PC-3 (cell line): ENCODE measurements at regions not wholly inside any gene's neighbourhood (a gene's known extent, or its start where the extent isn't known, plus 50 kb on each side); places are given as distances from the start of the nearest gene placed in this dataset.

Source experiments
- ATAC-seq: fragments of 200-7000 bp; cut with Tn5 transposase; 2 replicates; pipeline ENCODE4 v1.9.1; 2020; ENCODE audit warnings: mild to moderate bottlenecking, moderate library complexity
- BruUV-seq: library from RNA; stranded (reverse); fragments of 400-500 nt; replicated peaks from 2 replicates; lab custom pipeline; 2021; lab: Mats Ljungman, UMichigan
- CTCF ChIA-PET: fragments of 300-600 bp; sonication (Branson Sonifier 250); formaldehyde crosslinking; loops from one replicate; lab custom pipeline; 2022; ENCODE audit warnings: antibody characterized with exemption; lab: Charles Lee
- POLR2A ChIA-PET: fragments of 300-600 bp; sonication (Branson Sonifier 250); formaldehyde crosslinking; loops from one replicate; lab custom pipeline; 2022; ENCODE audit warnings: antibody characterized with exemption; ENCODE audit not compliant: unreplicated experiment; lab: Charles Lee
- DNase-seq: peaks from one replicate; pipeline ENCODE4 v3.0.0-alpha.2; 2015
- H2AFZ ChIP-seq: fragments of 300-600 bp; sonication (generic); 2 replicates; pipeline ENCODE4 v1.6.0; 2016; ENCODE audit warnings: antibody characterized with exemption, low read length
- H3F3A ChIP-seq: fragments of 300-600 bp; sonication (generic); one replicate; pipeline ENCODE4 v1.6.0; 2017; ENCODE audit warnings: antibody characterized with exemption, low read length, control low read depth, mild to moderate bottlenecking; ENCODE audit not compliant: unreplicated experiment
- H3K27ac ChIP-seq: fragments of 300-600 bp; sonication (generic); 2 replicates; pipeline ENCODE4 v1.5.1; 2016; ENCODE audit warnings: mild to moderate bottlenecking, low read length
- H3K27me3 ChIP-seq: fragments of 300-600 bp; sonication (generic); 2 replicates; pipeline ENCODE4 v1.6.1; 2016; ENCODE audit warnings: low read length, mixed read lengths
- H3K36me3 ChIP-seq: fragments of 300-600 bp; sonication (generic); 2 replicates; pipeline ENCODE4 v1.6.1; 2016; ENCODE audit warnings: low read depth, mixed run types, low read length, mixed read lengths
- H3K4me1 ChIP-seq: fragments of 300-600 bp; sonication (generic); 2 replicates; pipeline ENCODE4 v1.5.1; 2016; ENCODE audit warnings: low read length; ENCODE audit not compliant: insufficient read depth
- H3K4me2 ChIP-seq: fragments of 300-600 bp; sonication (generic); 2 replicates; pipeline ENCODE4 v1.6.0; 2016; ENCODE audit warnings: low read length
- H3K4me3 ChIP-seq: fragments of 300-600 bp; sonication (generic); 2 replicates; pipeline ENCODE4 v1.5.1; 2016; ENCODE audit warnings: mild to moderate bottlenecking, low read length, mixed read lengths
- H3K79me2 ChIP-seq: fragments of 300-600 bp; sonication (generic); 2 replicates; pipeline ENCODE4 v1.6.1; 2017; ENCODE audit warnings: low read length, mixed read lengths
- H3K9ac ChIP-seq: fragments of 300-600 bp; sonication (generic); 2 replicates; pipeline ENCODE4 v1.6.0; 2016; ENCODE audit warnings: mild to moderate bottlenecking, low read length
- H3K9me2 ChIP-seq: fragments of 300-600 bp; sonication (generic); replicated peaks from 2 replicates; pipeline ENCODE4 v1.6.1; 2016; ENCODE audit warnings: mixed run types, low read length, mixed read lengths
- H3K9me3 ChIP-seq: fragments of 300-600 bp; sonication (generic); 2 replicates; pipeline ENCODE4 v1.6.1; 2016; ENCODE audit warnings: low read length, mixed read lengths
- H4K20me1 ChIP-seq: fragments of 300-600 bp; sonication (generic); 2 replicates; pipeline ENCODE4 v1.6.1; 2016; ENCODE audit warnings: low read length, mixed read lengths
- EZH2 ChIP-seq: fragments of 300-600 bp; sonication (generic); IDR thresholded peaks from one replicate; pipeline ENCODE4 v1.6.1; 2017; ENCODE audit warnings: antibody characterized with exemption, mild to moderate bottlenecking, low read length; ENCODE audit not compliant: unreplicated experiment
- EZH2phosphoT487 ChIP-seq: fragments of 300-600 bp; sonication (generic); IDR thresholded peaks from 2 replicates; pipeline ENCODE4 v1.6.1; 2018; ENCODE audit warnings: mild to moderate bottlenecking, antibody characterized with exemption, low read length, borderline replicate concordance
- intact Hi-C: fragments of 100-400 bp; cut with micrococcal nuclease; formaldehyde crosslinking; loops from 2 replicates; pipeline ENCODE4 v1.9.0; 2023
- TF ChIP-seq, protein P1 (sequence below): fragments of 300-600 bp; sonication (generic); conservative IDR thresholded peaks from 2 replicates; pipeline ENCODE4 v1.5.1; 2017; ENCODE audit warnings: antibody characterized with exemption, low read depth, mild to moderate bottlenecking, low read length

DNA sequence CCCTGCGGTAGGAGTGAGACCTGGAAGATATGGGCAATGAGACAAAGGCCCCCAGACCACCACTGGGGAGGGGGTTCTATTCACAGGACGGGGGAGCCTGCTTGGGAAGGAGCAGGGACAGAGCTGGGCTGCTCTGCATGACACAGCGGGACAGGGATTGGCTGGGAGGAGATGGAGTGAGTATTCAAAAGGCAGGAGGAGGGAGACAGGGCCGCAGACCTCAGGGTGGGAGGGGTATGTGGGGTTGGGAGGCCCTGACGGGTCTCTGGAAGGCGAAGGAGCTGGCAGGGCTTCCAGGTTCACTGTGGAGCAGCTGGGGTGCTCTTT lies 60.8 kb upstream of the RPS6KA2 start:
- no peak for ATAC-seq
- Histone ChIP-seq H3K27me3 (no peaks in the 10 kb centered on the region), H3K4me3 (no peak overlapping the region), H4K20me1 (no peaks in the 10 kb centered on the region), H3K4me1 (peaks cover 24% of the 10 kb centered on the region), H3K27ac (no peak overlapping the region), H3K9ac (no peak overlapping the region), H3K36me3 (no peaks in the 10 kb centered on the region), H3K9me2 (no peaks in the 10 kb centered on the region), H3K4me2 (no peak overlapping the region), H2AFZ (no peak overlapping the region), H3K79me2 (no peaks in the 10 kb centered on the region), H3K9me3 (no peaks in the 10 kb centered on the region), H3F3A (no peaks in the 10 kb centered on the region)
- CTCF ChIA-PET = no interaction called here
- no peak for DNase-seq
- POLR2A ChIA-PET = no interaction called here
- TF ChIP-seq EZH2 (no peak), EZH2phosphoT487 (no peak)
- TF ChIP-seq, protein P1, sequence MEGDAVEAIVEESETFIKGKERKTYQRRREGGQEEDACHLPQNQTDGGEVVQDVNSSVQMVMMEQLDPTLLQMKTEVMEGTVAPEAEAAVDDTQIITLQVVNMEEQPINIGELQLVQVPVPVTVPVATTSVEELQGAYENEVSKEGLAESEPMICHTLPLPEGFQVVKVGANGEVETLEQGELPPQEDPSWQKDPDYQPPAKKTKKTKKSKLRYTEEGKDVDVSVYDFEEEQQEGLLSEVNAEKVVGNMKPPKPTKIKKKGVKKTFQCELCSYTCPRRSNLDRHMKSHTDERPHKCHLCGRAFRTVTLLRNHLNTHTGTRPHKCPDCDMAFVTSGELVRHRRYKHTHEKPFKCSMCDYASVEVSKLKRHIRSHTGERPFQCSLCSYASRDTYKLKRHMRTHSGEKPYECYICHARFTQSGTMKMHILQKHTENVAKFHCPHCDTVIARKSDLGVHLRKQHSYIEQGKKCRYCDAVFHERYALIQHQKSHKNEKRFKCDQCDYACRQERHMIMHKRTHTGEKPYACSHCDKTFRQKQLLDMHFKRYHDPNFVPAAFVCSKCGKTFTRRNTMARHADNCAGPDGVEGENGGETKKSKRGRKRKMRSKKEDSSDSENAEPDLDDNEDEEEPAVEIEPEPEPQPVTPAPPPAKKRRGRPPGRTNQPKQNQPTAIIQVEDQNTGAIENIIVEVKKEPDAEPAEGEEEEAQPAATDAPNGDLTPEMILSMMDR = no peak
- BruUV-seq = no TSS peak
- intact Hi-C loops = no loop called here

DNA sequence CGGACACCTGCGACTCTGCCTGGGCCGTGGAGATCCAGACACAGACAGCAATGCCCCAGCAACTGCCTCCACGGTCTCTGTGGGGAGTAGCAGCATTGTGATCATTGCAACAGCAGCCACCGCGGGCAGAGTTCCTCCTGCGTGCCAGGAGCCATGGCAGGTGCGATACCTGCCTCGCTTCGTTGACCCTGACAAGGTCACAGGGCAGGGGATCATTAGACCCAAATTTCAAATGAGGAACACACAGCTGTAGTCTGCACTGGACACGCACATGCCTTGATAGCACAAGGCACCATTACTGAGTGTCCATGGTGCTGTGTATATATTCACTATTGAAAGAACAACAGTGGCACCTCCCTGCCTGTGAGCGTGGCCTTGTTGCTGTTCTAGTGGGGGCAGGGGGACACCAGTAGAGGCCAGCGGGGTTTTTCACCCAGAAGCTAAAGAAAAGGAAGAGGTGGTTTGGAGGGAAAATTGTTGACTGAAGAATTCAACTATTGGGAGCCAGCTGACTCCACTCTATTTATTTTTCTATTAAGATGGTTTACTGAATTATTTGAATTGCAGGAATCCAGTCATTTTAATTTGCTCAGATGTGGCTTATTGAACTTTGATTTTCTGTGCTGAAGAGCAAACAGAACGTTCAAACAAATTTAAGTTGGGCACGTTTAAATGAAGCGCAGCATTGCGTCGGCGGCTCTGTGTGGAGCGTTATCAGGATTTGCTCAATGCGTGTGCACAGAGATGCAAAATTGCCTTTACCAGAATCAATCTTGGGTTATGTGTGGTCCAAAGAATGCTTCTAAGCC lies 60.2 kb upstream of the RPS6KA2 start:
- no peaks in the 10 kb centered on the region for H3K9me2 ChIP-seq
- no peaks in the 10 kb centered on the region for H4K20me1 ChIP-seq
- DNase-seq = no peak
- TF ChIP-seq EZH2 (no peak), EZH2phosphoT487 (no peak)
- TF ChIP-seq, protein P1 = no peak
- no peaks in the 10 kb centered on the region for H3K27me3 ChIP-seq
- no peaks in the 10 kb centered on the region for H3K9me3 ChIP-seq
- CTCF ChIA-PET = no interaction called here
- no peaks in the 10 kb centered on the region for H3F3A ChIP-seq
- BruUV-seq = no TSS peak
- no peak overlapping the region for H3K9ac ChIP-seq
- H3K36me3 ChIP-seq = no peaks in the 10 kb centered on the region
- ATAC-seq = no peak
- POLR2A ChIA-PET = no interaction called here
- intact Hi-C loops = no loop called here
- no peak overlapping the region for H2AFZ ChIP-seq
- H3K4me2 ChIP-seq = no peak overlapping the region
- no peaks in the 10 kb centered on the region for H3K79me2 ChIP-seq
- peaks cover 24% of the 10 kb centered on the region for H3K4me1 ChIP-seq
- H3K27ac ChIP-seq = no peak overlapping the region
- H3K4me3 ChIP-seq = no peak overlapping the region

DNA sequence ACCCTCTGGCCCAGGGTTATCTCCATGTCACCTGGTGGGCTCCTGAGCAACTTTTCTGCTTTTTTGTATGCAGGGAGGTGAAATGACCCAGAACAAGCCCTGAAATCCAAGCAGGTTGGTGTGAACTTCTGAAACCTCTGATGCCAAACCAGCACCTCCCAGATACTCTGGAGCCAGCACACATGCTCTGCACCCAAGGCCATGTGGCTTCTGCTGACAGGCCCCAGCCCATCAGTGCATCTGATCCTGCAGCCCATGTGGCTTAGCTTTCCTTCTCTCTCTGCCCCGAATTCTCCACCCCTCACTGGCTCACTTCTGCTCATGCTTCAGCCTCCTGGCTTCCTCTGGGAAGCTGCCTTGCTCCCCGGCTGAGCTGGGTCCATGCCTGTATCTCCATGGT lies 59.3 kb upstream of the RPS6KA2 start:
- Histone ChIP-seq H3F3A (no peaks in the 10 kb centered on the region), H3K27me3 (no peaks in the 10 kb centered on the region), H3K9me3 (no peaks in the 10 kb centered on the region), H3K36me3 (no peaks in the 10 kb centered on the region), H3K9ac (no peak overlapping the region), H2AFZ (no peak overlapping the region), H3K79me2 (no peaks in the 10 kb centered on the region), H3K4me1 (peaks cover 18% of the 10 kb centered on the region), H3K9me2 (no peaks in the 10 kb centered on the region), H4K20me1 (no peaks in the 10 kb centered on the region), H3K4me2 (no peak overlapping the region), H3K27ac (no peak overlapping the region), H3K4me3 (no peak overlapping the region)
- DNase-seq (no peak), ATAC-seq (no peak)
- TF ChIP-seq, protein P1 = no peak
- TF ChIP-seq EZH2 (no peak), EZH2phosphoT487 (no peak)
- ChIA-PET POLR2A (no interaction called here), CTCF (no interaction called here)
- intact Hi-C loops = no loop called here
- BruUV-seq = no TSS peak
